Adrenal gland (tissue), 9 donors: ENCODE measurements at regions not wholly inside any gene's neighbourhood (a gene's known extent, or its start where the extent isn't known, plus 50 kb on each side); places are given as distances from the start of the nearest gene placed in this dataset.
A peak's percentile ranks its signal among the peaks of the same experiment; 100 is the strongest.

ENCODE experiments used
- DNase-seq, 7 donors: peaks; one replicate each; pipeline ENCODE4 v3.0.0-alpha.2; 2019 to 2020
- H3K27ac ChIP-seq, 5 donors: fragments of 200-600 bp; sonication (generic) in 4 of 5; 1 replicate in 3 of 5; 2 replicates in 2 of 5; pipeline versions ENCODE4 v1.5.1 to v1.8.0; 2016 to 2020; ENCODE audit warnings: mild to moderate bottlenecking in 1 of 5
- H3K27me3 ChIP-seq: fragments of 200-600 bp; 2 replicates; pipeline ENCODE4 v1.8.0; 2021
- H3K36me3 ChIP-seq, 2 donors: fragments of 200-600 bp; replicated peaks in 1 of 2; 1 replicate in 1 of 2; 2 replicates in 1 of 2; pipeline versions ENCODE4 v1.5.1 to v1.8.0; 2018 to 2022
- H3K4me1 ChIP-seq, 2 donors: fragments of 200-600 bp; replicated peaks in 1 of 2; 1 replicate in 1 of 2; 2 replicates in 1 of 2; pipeline versions ENCODE4 v1.5.1 to v1.8.0; 2018 to 2021
- H3K4me3 ChIP-seq, 4 donors: fragments of 200-600 bp; sonication (generic) in 3 of 4; one replicate each; pipeline ENCODE4 v1.5.1; 2016 to 2018
- H3K9me3 ChIP-seq, 3 donors: fragments of 200-600 bp; sonication (generic) in 1 of 3; replicated peaks in 1 of 3; 1 replicate in 2 of 3; 2 replicates in 1 of 3; pipeline versions ENCODE4 v1.5.1 to v1.8.0; 2016 to 2021
- CTCF ChIP-seq, 6 experiments: fragments of 450-650 bp in 4 of 6; fragments of 200-600 bp in 2 of 6; sonication (generic) in 1 of 6; IDR thresholded peaks; 1 replicate in 5 of 6; 2 replicates in 1 of 6; pipeline versions ENCODE4 v1.5.1 to v1.8.0; 2016 to 2021; ENCODE audit warnings: antibody characterized with exemption in 6 of 6, mild to moderate bottlenecking in 2 of 6, moderate library complexity in 1 of 6
- POLR2A ChIP-seq, 2 donors: fragments of 450-650 bp; IDR thresholded peaks; one replicate each; pipeline ENCODE4 v1.6.1; 2017; ENCODE audit warnings: antibody characterized with exemption in 2 of 2, mild to moderate bottlenecking in 2 of 2, moderate library complexity in 1 of 2
- WGBS, 4 donors: extraction: QIAGEN DNeasy Blood & Tissue Kit in 2 of 4; methylation state at CpG; one replicate each; pipeline versions ENCODE4 v1.1.5 to v1.1.7; 2013 to 2017; 5-methylcytosine and 5-hydroxymethylcytosine counted together
- intact Hi-C, 2 donors: fragments of 100-400 bp; cut with DNase I; formaldehyde crosslinking; loops; one replicate each; pipeline versions ENCODE4 v1.14.1 to v1.15.0; 2022 to 2023
- donor health status: healthy with polysubstance abuse.
- donor health status: Bipolar disorder and iron deficiency.
- donor health status: DM: yes; HTN: yes; CAD: no.
- donor health status: DM: no; HTN: no; CAD: no.
- donor health status: DM: no; HTN: no; CAD: no.

- 22 to 39% (median 31%) methylated on average over 3 of the region's 3 CpGs for WGBS, 4 donors
- no peak for TF ChIP-seq CTCF (IDR thresholded peaks at IDR 0.05)
- no peak for TF ChIP-seq POLR2A (IDR thresholded peaks at IDR 0.05)
- Histone ChIP-seq H3K36me3 (no peaks in the 10 kb centered on the region), H3K4me3 (no peak overlapping the region), H3K27ac (no peak overlapping the region), H3K4me1 (peaks cover 9 to 19% of the 10 kb centered on the region in 2 donors), H3K27me3 (no peaks in the 10 kb centered on the region), H3K9me3 (no peaks in the 10 kb centered on the region)
- DNase-seq: no peak
- intact Hi-C loops: no loop called here
Observed at GRCh38 chr10:88207121-88207546, 343.7 kb downstream of the PTEN start.

- no peak overlapping the region for H3K27ac ChIP-seq
- intact Hi-C loops: no loop called here
Observed at GRCh38 chr10:88209231-88209630, 345.8 kb downstream of the PTEN start.

GRCh38 chr10:88209837-88210561 is 346.6 kb downstream of the PTEN start:
- Histone ChIP-seq H3K27ac (no peak overlapping the region), H3K27me3 (no peaks in the 10 kb centered on the region), H3K36me3 (no peaks in the 10 kb centered on the region), H3K4me3 (no peak overlapping the region), H3K9me3 (no peaks in the 10 kb centered on the region), H3K4me1 (peaks cover 9 to 19% of the 10 kb centered on the region in 2 donors)
- intact Hi-C loops: no loop called here
- no peak for TF ChIP-seq POLR2A (IDR thresholded peaks at IDR 0.05)
- no peak for TF ChIP-seq CTCF (IDR thresholded peaks at IDR 0.05)
- 73 to 83% (median 78%) methylated on average over 5 of the region's 5 CpGs for WGBS, 4 donors
- DNase-seq: peak in 2 of 7 donors; percentile 21 to 44

More at GRCh38 chr10:88209231-88209630, 345.8 kb downstream of the PTEN start:
- 94 to 99% (median 97%) methylated on average over 4 of the region's 4 CpGs for WGBS, 4 donors
- TF ChIP-seq POLR2A (IDR thresholded peaks at IDR 0.05): no peak
- Histone ChIP-seq H3K4me3 (no peak overlapping the region), H3K27me3 (no peaks in the 10 kb centered on the region), H3K36me3 (no peaks in the 10 kb centered on the region), H3K9me3 (no peaks in the 10 kb centered on the region), H3K4me1 (peaks cover 9 to 19% of the 10 kb centered on the region in 2 donors)
- no peak for DNase-seq

GRCh38 chr10:88211230-88211629 is 347.8 kb downstream of the PTEN start:
- Histone ChIP-seq H3K4me1 (peaks cover 9 to 13% of the 10 kb centered on the region in 2 donors), H3K36me3 (no peaks in the 10 kb centered on the region), H3K27ac (no peak overlapping the region), H3K27me3 (no peaks in the 10 kb centered on the region), H3K4me3 (no peak overlapping the region), H3K9me3 (no peaks in the 10 kb centered on the region)
- 92 to 93% (median 92%) methylated on average over 1 of the region's 1 CpG for WGBS, 4 donors
- intact Hi-C loops: no loop called here
- TF ChIP-seq CTCF (IDR thresholded peaks at IDR 0.05) (no peak), POLR2A (IDR thresholded peaks at IDR 0.05) (no peak)
- DNase-seq: no peak

- no peak for DNase-seq
- no peaks in the 10 kb centered on the region for H3K36me3 ChIP-seq
Observed at GRCh38 chr10:88212069-88212468, 348.6 kb downstream of the PTEN start.

More at GRCh38 chr10:88212069-88212468, 348.6 kb downstream of the PTEN start:
- Histone ChIP-seq H3K9me3 (no peaks in the 10 kb centered on the region), H3K4me3 (no peak overlapping the region), H3K27me3 (no peaks in the 10 kb centered on the region), H3K4me1 (peaks cover 2 to 9% of the 10 kb centered on the region in 2 donors), H3K27ac (no peak overlapping the region)
- TF ChIP-seq POLR2A (IDR thresholded peaks at IDR 0.05) (no peak), CTCF (IDR thresholded peaks at IDR 0.05) (no peak)
- intact Hi-C loops: no loop called here
